Astrocyte of the cerebellum (primary cell): ENCODE measurements at regions not wholly inside any gene's neighbourhood (a gene's known extent, or its start where the extent isn't known, plus 50 kb on each side); places are given as distances from the start of the nearest gene placed in this dataset.
A peak's percentile ranks its signal among the peaks of the same experiment; 100 is the strongest.

Experiments
- DNase-seq: peaks from one replicate; pipeline ENCODE4 v3.0.0-alpha.2; 2011; ENCODE audit warnings: low read depth
- H3K4me3 ChIP-seq: 2 replicates; pipeline ENCODE4 v1.5.1; 2011; ENCODE audit warnings: mild to moderate bottlenecking, low read depth, low read length, moderate library complexity
- in situ Hi-C: cut with HindIII; loops from 2 replicates; pipeline ENCODE4 v1.10.0; 2017; ENCODE audit warnings: low sequenced_read_pairs
- TF ChIP-seq, protein P1 (sequence below): IDR thresholded peaks from 2 replicates; pipeline ENCODE4 v1.5.1; 2012; ENCODE audit warnings: low read length, low read depth, moderate library complexity, mild to moderate bottlenecking; ENCODE audit errors: missing control alignments

DNA sequence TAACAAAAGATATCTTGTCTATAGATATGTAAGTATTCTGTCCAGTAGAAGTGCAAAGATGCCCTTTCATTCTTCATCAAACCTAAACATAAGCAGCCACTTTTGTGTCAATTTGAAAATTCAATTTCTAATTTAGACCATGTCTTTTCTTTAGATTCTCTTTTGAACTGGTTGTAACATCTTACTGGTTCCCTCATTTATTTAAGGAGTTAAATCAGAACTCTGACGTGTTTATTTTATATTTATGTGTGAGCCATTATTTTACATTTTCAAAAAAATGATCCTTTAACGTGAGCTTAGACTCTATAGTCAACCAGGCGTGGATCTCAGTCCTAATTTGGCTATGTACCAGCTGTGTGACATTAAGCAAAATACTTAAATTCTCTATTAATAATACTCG is 74.0 kb upstream of the PHYHIPL start:
- in situ Hi-C loops = loop anchor here (25.0 kb wide), 1 partner anchor 90 kb away; no protein-coding TSS in a partner anchor
- H3K4me3 ChIP-seq = no peak overlapping the region
- TF ChIP-seq, protein P1, sequence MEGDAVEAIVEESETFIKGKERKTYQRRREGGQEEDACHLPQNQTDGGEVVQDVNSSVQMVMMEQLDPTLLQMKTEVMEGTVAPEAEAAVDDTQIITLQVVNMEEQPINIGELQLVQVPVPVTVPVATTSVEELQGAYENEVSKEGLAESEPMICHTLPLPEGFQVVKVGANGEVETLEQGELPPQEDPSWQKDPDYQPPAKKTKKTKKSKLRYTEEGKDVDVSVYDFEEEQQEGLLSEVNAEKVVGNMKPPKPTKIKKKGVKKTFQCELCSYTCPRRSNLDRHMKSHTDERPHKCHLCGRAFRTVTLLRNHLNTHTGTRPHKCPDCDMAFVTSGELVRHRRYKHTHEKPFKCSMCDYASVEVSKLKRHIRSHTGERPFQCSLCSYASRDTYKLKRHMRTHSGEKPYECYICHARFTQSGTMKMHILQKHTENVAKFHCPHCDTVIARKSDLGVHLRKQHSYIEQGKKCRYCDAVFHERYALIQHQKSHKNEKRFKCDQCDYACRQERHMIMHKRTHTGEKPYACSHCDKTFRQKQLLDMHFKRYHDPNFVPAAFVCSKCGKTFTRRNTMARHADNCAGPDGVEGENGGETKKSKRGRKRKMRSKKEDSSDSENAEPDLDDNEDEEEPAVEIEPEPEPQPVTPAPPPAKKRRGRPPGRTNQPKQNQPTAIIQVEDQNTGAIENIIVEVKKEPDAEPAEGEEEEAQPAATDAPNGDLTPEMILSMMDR = no peak
- DNase-seq = no peak

DNA sequence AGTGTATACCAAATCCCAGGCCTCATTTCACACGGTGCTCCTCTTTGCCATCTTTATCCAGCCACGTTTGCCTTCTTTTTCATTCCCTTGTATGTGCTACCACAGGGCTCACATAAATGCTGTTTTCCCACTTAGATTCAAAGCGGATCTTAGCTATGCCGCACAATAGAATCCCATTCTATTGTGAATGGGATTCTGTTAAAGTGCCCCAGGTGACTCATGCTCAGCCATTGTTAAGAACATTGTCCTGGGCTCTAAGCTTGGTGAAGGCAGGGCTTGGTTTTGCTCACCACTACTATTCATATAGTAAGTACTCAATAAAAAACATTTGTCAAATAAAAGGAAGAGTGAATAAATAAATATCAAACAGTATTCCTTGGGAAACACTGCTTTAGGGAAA is 72.3 kb upstream of the PHYHIPL start:
- TF ChIP-seq, protein P1 = no peak
- in situ Hi-C loops = loop anchor here (25.0 kb wide), 1 partner anchor 92 kb away; no protein-coding TSS in a partner anchor
- no peak for DNase-seq
- H3K4me3 ChIP-seq = no peak overlapping the region

DNA sequence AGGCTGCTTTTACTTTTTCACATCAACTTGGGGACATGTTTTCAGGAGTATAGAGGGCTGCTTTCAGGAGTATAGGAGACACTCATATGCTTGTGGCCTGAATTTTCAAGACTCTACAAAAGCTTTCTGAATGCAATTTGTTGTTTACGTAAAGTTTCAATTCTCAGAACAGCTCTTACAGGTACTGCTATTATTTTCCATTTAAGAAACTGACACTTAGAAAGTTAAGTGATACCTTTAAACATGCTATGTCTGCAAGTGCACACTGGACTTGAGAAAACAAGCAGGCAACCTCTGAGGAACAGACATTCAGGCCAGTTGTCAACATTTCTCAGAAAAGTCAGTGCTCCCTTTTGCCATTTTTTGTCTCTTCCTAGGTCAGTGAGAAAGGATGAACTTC is 70.0 kb upstream of the PHYHIPL start:
- no peak for DNase-seq
- no peak overlapping the region for H3K4me3 ChIP-seq
- TF ChIP-seq, protein P1 = no peak
- in situ Hi-C loops = loop anchor here (25.0 kb wide), 1 partner anchor 94 kb away; no protein-coding TSS in a partner anchor

DNA sequence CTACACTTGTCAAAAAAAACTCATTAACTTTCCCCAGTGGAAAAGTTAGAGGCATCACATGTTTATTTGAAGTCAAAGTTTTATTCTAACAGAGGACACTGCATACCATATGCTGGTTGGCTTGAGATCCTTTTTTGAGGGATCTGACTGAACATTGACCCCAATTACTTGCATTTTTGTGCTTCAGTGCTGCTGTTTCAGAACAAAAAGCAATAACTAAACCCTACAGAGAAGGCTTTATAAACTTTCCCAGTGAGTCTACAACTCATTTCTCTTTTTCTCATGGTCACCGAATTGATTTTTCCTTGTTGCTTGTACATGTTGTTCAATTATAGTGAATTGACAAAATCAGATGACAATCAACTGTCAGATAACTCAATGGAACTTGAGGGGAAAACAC is 69.3 kb upstream of the PHYHIPL start:
- DNase-seq = peak; percentile 29

DNA sequence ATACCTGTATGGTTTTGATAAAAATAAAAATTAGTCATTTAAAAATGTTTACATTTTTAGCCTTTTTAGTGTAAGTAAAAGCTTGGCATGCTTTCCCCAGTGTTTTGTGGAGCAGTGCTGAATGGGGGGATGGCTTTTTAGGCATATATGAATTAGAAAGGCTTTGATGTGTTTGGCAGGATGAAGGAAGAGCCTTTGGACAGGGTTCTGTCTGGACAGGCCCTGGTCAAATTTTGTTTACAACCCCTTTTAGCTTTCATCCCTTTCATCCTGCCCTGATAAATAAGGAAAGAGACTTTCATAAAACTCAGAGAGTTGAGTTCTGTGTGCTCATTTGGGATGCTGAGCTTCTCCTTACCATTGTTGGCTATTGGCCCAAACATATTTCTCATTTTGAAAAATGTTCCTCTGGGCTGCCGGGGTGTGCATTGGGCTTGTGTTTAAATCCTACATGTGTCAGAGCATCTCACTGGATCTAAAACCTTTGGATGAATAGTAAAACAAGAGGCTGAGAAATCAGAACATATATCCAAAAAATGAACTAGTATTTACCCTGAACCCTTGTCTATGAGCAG is 68.1 kb upstream of the PHYHIPL start:
- TF ChIP-seq, protein P1 = no peak
- H3K4me3 ChIP-seq = no peak overlapping the region
- DNase-seq = no peak
- in situ Hi-C loops = loop anchor here (25.0 kb wide), 1 partner anchor 96 kb away; no protein-coding TSS in a partner anchor

More for the DNA sequence above, 69.3 kb upstream of the PHYHIPL start:
- in situ Hi-C loops = loop anchor here (25.0 kb wide), 1 partner anchor 95 kb away; no protein-coding TSS in a partner anchor
- TF ChIP-seq, protein P1 = no peak
- no peak overlapping the region for H3K4me3 ChIP-seq

DNA sequence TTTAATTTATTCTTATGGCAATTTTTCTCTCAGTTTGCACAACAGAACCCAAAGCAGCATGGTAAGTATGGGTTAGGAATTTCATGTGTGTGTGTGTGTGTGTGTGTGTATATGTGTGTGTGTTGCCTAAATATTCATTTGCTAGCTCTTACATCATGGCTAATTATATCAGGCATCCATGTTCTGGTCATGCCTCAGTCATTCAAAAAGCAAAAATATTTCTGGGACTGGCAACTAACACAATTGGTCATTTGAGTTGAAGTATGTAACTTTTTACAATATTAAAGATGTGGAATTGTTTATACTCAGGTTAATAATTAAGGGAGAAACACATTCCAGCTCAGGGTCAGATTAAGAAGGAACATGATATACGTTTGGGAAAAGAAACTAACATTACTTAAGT is 67.6 kb upstream of the PHYHIPL start:
- TF ChIP-seq, protein P1 = no peak
- in situ Hi-C loops = loop anchor here (25.0 kb wide), 1 partner anchor 97 kb away; no protein-coding TSS in a partner anchor
- no peak for DNase-seq
- no peak overlapping the region for H3K4me3 ChIP-seq
